Erythroblast (primary cell): ENCODE measurements at regions not wholly inside any gene's neighbourhood (a gene's known extent, or its start where the extent isn't known, plus 50 kb on each side); places are given as distances from the start of the nearest gene placed in this dataset.

Source experiments
- GATA1 ChIP-seq: IDR thresholded peaks from 2 replicates; pipeline ENCODE4 v1.6.1; 2011; ENCODE audit warnings: low read depth, mild to moderate bottlenecking, control low read depth, low read length, moderate library complexity
- POLR2A ChIP-seq: IDR thresholded peaks from 2 replicates; pipeline ENCODE4 v1.6.1; 2011; ENCODE audit warnings: mild to moderate bottlenecking, low read length

DNA sequence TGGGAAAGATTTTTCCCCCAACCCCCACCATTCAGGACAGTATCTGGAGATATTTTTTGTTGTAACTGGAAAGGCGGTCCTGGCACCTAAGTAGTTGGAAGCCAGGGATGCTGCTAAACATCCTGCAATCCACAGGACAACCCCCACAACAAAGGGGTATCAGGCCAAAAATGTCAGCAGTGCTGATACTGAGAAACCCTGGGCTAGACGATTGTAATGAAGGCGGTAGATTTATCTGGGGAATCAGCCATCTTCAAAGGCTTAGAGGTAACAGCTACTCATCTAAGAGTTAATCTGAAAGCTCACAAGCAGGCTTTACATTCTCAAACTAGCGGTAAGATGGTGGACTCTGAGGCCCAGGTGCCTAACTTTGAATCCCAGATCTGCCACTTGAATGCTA lies 59.0 kb upstream of the NMUR2 start:
- TF ChIP-seq GATA1: no peak
- TF ChIP-seq POLR2A: no peak
